Hematopoietic multipotent progenitor cell treated with erythropoietin and hydrocortisone succinate and interleukin-3 and kit ligand, for 17 days (in vitro differentiated cells): ENCODE measurements at regions not wholly inside any gene's neighbourhood (a gene's known extent, or its start where the extent isn't known, plus 50 kb on each side); places are given as distances from the start of the nearest gene placed in this dataset.

ENCODE experiments used
- DNase-seq: peaks from one replicate; pipeline ENCODE4 v3.0.0-alpha.2; 2015; ENCODE audit warnings: low spot score

- no peak for DNase-seq
These were observed 295.7 kb upstream of the FOXF1 start for GRCh38 chr16:86214326-86215232.

DNA sequence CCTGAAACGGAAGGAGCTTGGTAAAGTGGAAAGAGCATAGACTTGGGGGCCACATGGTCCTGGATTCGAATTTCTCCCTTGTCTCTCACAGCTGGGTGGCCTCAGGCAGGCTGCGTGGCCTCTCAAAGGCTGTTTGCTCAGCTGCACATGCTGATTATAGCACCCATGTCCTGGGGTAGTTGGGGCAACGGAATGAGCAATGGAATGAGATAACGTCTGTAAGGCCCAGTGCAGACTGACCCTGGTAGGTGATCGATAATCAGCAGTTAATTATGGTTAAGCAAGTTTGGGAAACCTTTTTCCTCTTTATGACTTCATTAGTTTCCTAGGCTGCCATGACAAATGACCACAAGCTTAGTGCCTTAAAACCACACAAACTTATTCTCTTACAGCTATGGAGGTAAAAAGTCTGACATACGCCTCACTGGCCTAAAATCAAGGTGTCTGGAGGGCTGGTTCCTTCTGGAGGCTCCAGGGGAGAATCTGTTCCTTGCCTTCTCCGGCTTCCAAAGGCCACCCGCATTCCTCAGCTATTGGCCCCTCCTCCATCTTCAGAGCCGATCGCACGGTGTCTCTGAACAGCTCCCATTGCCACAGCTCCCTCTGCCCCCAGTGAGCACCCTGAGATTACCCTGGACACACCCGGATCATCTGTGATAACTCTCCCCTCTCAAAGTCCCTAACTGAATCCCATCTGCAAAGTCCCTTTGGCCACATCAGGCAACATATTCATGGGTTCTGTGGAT is 294.9 kb upstream of the FOXF1 start:
- DNase-seq = no peak

DNA sequence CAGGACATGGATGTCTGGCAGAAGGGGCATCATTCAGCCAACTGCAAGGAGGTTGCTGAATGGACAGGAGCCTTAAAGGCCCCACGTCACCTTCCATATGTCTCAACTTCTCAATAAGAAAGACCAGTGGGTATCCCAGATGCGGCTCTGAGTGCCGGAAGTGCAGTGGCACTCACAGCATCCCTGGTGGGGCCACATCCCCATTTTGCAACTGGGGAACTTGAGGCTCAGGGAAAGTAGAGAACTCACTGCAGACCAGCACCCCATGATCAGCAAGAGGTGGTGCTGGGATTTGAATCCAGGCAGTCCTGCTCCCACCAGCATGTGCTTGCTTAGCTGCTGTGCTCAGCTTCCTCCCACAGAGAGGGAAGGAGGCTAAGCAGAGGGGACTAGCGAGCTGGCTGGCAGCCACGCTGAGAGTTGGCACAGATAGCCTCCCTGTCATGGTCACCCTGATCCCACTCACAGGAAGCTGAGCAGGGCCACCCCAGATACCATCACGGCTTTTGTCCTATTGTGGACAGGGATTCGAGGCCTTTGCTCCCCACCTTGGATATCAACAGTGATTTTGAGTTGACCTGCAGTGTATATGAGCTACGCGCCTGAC is 294.2 kb upstream of the FOXF1 start:
- no peak for DNase-seq

DNA sequence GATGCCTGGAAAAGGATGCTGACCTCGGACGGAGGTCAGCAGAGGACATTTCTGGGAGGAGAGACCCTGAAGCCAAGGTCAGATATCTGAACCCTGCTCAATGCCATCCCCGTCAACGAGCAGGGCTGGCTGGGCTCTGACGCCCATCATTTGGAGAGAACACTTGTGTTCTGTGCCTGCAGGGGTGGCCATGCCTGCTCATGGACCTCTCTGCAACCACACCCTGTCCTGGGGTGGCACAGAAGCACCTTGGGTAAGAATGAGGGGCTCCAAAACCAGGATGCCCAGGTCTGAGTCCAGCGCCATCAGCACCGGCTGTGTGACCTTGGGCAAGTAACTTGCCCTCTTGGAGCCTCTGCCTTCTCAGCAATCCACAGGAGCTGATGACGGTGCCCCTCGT is 293.7 kb upstream of the FOXF1 start:
- no peak for DNase-seq

- DNase-seq = no peak
These were observed 293.1 kb upstream of the FOXF1 start for GRCh38 chr16:86217001-86217890.

DNA sequence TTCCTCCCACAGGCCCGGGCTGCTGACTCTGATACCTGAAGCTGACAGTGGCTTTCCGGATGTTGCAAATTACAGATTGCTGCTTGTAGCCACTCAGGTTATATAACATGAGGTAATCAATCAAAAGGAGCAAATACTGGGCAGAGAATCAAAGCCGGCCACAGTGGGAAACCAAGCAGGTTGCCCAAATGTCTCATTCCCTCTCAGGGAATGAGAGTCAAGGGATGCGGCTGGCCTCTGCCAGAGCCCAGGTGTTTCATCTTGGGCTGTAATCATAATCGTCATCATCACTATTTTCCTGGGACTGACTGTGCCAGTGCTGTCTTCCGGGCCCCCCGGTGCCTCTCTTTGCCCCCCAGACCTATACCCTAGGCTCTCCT is 292.4 kb upstream of the FOXF1 start:
- DNase-seq = no peak

GRCh38 chr16:86218479-86219170 is 291.7 kb upstream of the FOXF1 start:
- no peak for DNase-seq

DNA sequence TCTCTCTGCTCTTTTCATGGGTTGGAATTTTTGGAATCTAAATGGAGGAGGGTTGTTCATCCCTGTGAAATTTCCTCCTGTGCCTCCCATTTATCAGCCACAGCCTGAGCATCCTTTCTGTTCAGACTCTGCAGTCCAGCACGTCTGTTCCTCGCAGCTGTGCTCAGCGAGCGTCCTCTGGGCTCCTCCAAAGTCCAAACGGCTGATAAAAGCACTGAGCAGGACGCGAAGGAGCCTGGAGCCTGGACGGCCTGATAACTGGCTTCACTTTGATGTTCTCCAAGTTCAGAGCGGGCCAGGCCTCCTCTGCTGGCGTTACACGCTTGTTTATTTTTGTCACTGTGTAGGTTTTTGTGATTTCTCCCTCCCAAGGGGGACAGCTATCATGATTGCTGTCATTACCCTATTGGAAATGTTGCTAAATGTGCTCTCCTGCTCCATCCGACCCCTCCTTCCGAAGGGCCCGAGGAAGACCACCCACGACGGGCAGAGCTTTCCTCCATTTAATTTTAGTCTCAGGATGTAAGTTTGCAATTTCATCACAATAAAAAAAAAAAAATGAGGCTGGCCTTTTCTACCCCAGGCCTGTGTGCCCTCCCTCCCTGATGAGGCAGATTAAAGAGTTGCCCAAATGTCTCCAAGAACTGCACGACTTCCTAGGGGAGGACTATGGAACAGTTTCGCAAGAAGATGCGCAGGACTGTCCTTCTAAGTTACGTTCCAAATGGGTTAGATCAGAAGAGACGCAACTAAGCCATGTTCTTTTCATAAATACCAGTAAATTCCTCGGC is 290.5 kb upstream of the FOXF1 start:
- DNase-seq = no peak

- no peak for DNase-seq
These were observed 289.8 kb upstream of the FOXF1 start for GRCh38 chr16:86220561-86220960.

DNA sequence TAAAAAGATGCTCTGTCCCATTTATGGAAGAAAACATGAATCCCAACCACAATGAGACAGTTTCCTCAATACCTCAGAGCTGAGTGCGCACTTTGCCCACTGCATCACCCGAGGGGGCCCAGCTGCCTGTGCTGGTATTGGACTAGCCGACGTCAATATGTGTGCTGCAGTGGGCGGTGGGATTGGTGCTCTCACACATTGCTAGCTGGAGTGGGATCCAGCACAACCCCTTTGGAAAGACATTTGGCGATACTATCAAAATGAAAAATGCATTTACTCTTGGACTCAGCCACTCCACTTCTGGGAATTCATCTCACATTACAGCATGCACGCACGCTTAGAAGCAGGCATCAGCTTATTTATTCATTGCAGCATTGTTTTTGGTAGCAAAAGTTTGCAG is 289.2 kb upstream of the FOXF1 start:
- DNase-seq = no peak

GRCh38 chr16:86222547-86222946 is 287.8 kb upstream of the FOXF1 start:
- no peak for DNase-seq

DNA sequence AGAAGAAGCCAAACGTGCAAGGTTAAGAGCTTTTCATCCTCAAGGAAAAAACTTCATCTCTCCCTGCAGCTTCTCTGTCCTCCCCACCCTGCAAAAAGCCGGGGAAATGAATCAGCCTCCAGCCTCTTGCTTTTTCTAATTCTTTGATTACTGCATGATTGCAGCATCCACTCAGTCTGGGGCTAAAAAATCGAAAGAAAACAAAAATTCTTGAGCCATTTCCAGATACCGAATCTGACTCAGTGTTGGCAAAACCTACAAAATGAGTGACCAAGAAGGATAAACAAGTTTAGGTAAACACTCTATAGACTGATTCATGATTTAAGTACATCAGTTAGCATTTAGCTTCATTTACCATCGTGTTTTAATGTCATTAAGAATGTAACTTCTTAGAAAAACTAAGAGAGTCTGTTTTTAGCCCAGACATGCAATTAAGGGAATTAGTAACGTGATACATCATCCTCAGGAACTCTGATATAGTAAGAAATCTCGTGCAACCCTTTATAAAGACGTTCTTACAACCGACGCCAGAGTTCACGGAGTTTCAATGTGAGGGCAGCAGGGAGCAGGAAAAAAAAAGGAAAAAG is 287.3 kb upstream of the FOXF1 start:
- DNase-seq = no peak

- DNase-seq = no peak
These were observed 286.2 kb upstream of the FOXF1 start for GRCh38 chr16:86224126-86224525.

DNA sequence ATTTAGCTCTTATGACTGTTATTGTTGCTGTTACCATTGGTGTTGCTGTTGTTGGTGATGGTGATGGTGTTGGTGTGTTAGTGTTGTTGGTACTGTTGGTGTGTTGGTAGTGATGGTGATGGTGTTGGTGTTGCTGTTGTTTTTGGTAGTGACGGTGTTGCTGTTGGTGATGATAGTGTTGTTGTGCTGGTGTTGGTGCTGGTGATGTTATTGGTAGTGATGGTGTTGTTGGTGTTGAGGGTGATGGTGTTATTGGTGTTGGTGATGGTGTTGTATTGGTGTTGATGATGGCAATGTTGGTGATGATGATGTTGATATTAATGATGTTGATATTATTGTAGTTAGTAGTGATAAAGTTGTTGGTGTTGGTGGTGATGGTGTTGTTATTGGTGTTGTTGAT is 285.7 kb upstream of the FOXF1 start:
- no peak for DNase-seq

- DNase-seq = no peak
These were observed 284.4 kb upstream of the FOXF1 start for GRCh38 chr16:86225905-86226371.

DNA sequence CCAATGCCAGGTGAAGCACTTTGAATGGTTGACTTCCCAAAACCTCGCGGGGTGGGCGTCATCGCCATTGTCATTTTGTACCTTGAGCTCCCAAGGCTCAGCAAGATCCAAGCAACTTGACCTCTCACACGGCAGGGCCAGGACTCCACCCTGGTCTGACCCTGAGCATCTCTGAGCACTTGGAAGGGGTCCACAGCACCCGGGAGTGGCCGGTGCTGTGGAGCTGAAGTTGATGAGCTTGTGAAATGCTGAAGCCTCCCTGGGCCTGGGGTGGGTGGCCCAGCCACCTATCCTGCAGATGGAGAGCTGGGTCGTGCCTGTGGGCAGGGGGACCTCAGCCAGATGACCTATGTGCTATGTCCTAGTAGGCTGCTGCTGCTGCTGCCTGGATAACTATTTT is 283.3 kb upstream of the FOXF1 start:
- DNase-seq = no peak

- DNase-seq = no peak
These were observed 282.5 kb upstream of the FOXF1 start for GRCh38 chr16:86227801-86228200.

GRCh38 chr16:86228713-86229112 is 281.6 kb upstream of the FOXF1 start:
- DNase-seq = no peak

DNA sequence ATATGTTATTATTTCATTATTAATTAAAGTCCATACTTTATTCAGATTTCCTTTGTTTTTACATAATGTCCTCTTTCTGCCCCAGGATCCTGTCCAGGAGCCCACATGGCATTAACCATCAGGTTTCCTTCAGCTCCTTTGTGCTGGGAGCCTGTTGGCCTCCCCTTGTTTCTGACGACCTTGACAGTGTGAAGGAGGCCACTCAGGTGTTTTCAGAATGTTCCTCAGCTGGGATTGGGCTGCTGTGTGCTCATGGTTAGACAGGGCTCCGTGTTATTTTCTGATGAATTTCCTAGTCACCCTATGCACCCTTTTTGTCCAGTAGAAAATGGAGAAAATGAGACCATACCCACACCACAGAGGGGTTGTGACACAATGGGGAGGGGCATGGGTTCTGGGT is 281.0 kb upstream of the FOXF1 start:
- DNase-seq = no peak
